Fibroblast of the aortic adventitia (primary cell): ENCODE measurements at regions not wholly inside any gene's neighbourhood (a gene's known extent, or its start where the extent isn't known, plus 50 kb on each side); places are given as distances from the start of the nearest gene placed in this dataset.

Experiments used
- DNase-seq: peaks from one replicate; pipeline ENCODE4 v3.0.0-alpha.2; 2010; ENCODE audit warnings: low read depth
- H3K4me3 ChIP-seq: 2 replicates; pipeline ENCODE4 v1.5.1; 2011; ENCODE audit warnings: low read depth, mild to moderate bottlenecking, control low read depth, low read length, moderate library complexity
- CTCF ChIP-seq: IDR thresholded peaks from 2 replicates; pipeline ENCODE4 v1.5.1; 2011; ENCODE audit warnings: mild to moderate bottlenecking, low read length, control low read depth, inconsistent platforms; ENCODE audit not compliant: insufficient read depth

GRCh38 chr3:21054064-21054463 lies 696.9 kb downstream of the ZNF385D start:
- no peak for DNase-seq
- H3K4me3 ChIP-seq: no peak overlapping the region
- no peak for TF ChIP-seq CTCF

- TF ChIP-seq CTCF: no peak
- no peak for DNase-seq
Observed at GRCh38 chr3:21049334-21050062, 701.5 kb downstream of the ZNF385D start.

GRCh38 chr3:21043139-21043538 lies 707.9 kb downstream of the ZNF385D start:
- no peak for TF ChIP-seq CTCF
- no peak for DNase-seq
- no peak overlapping the region for H3K4me3 ChIP-seq

More at GRCh38 chr3:21049334-21050062, 701.5 kb downstream of the ZNF385D start:
- no peak overlapping the region for H3K4me3 ChIP-seq

- no peak overlapping the region for H3K4me3 ChIP-seq
- TF ChIP-seq CTCF: no peak
- no peak for DNase-seq
Observed at GRCh38 chr3:21042184-21042583, 708.8 kb downstream of the ZNF385D start.

- peak; percentile 75 for DNase-seq
- H3K4me3 ChIP-seq: no peak overlapping the region
Observed at GRCh38 chr3:21041621-21042020, 709.4 kb downstream of the ZNF385D start.

GRCh38 chr3:21036888-21037287 lies 714.1 kb downstream of the ZNF385D start:
- no peak for TF ChIP-seq CTCF
- H3K4me3 ChIP-seq: no peak overlapping the region
- DNase-seq: no peak

More at GRCh38 chr3:21041621-21042020, 709.4 kb downstream of the ZNF385D start:
- TF ChIP-seq CTCF: no peak

- H3K4me3 ChIP-seq: no peak overlapping the region
- no peak for TF ChIP-seq CTCF
- no peak for DNase-seq
Observed at GRCh38 chr3:21028412-21028811, 722.6 kb downstream of the ZNF385D start.
